ENCODE measurements at regions not wholly inside any gene's neighbourhood (a gene's known extent, or its start where the extent isn't known, plus 50 kb on each side); places are given as distances from the start of the nearest gene placed in this dataset.

- TF ChIP-seq CTCF (IDR thresholded peaks at IDR 0.05; ENCODE audit: partially characterized antibody, unreplicated experiment): no peak
- H3K27me3 Mint-ChIP-seq (ENCODE audit: unreplicated experiment): no peaks in the 10 kb centered on the region
- no peak for DNase-seq
- H3K4me3 Mint-ChIP-seq (ENCODE audit: unreplicated experiment): no peak overlapping the region
- no peaks in the 10 kb centered on the region for H3K36me3 Mint-ChIP-seq (ENCODE audit: unreplicated experiment)
- H3K27ac Mint-ChIP-seq (ENCODE audit: unreplicated experiment): no peak overlapping the region
- no peaks in the 10 kb centered on the region for H3K9me3 Mint-ChIP-seq (ENCODE audit: unreplicated experiment)
- no peaks in the 10 kb centered on the region for H3K4me1 Mint-ChIP-seq (ENCODE audit: low read depth, unreplicated experiment)
These were observed 131.6 kb downstream of the PTGER3 start for GRCh38 chr1:70916034-70916427.

GRCh38 chr1:70919706-70920323, 127.8 kb downstream of the PTGER3 start:
- Mint-ChIP-seq H3K27me3 (ENCODE audit: unreplicated experiment) (no peaks in the 10 kb centered on the region), H3K4me3 (ENCODE audit: unreplicated experiment) (no peak overlapping the region), H3K4me1 (ENCODE audit: low read depth, unreplicated experiment) (no peaks in the 10 kb centered on the region), H3K27ac (ENCODE audit: unreplicated experiment) (no peak overlapping the region), H3K36me3 (ENCODE audit: unreplicated experiment) (peaks cover 7% of the 10 kb centered on the region), H3K9me3 (ENCODE audit: unreplicated experiment) (peaks cover 4% of the 10 kb centered on the region)
- no peak for DNase-seq
- no peak for TF ChIP-seq CTCF (IDR thresholded peaks at IDR 0.05; ENCODE audit: partially characterized antibody, unreplicated experiment)
